HCT116 (cell line): ENCODE measurements at regions not wholly inside any gene's neighbourhood (a gene's known extent, or its start where the extent isn't known, plus 50 kb on each side); places are given as distances from the start of the nearest gene placed in this dataset.

Experiments
- ATAC-seq: fragments of 200-7000 bp; cut with Tn5 transposase; 2 replicates; pipeline ENCODE4 v1.9.1; 2020; ENCODE audit warnings: mild to moderate bottlenecking, moderate library complexity
- BruUV-seq: library from RNA; stranded (reverse); fragments of 400-500 nt; replicated peaks from 2 replicates; lab custom pipeline; 2021; lab: Mats Ljungman, UMichigan
- CTCF ChIA-PET: fragments of 300-600 bp; sonication (Branson Sonifier 250); formaldehyde crosslinking; loops from one replicate; lab custom pipeline; 2021; ENCODE audit warnings: antibody characterized with exemption; lab: Charles Lee
- POLR2A ChIA-PET: fragments of 300-600, 350-600 bp; sonication (Branson Sonifier 250); formaldehyde crosslinking; loops from one replicate; lab custom pipeline; 2021; ENCODE audit warnings: antibody characterized with exemption; lab: Charles Lee
- RAD21 ChIA-PET, 2 experiments: fragments of 300-600 bp; sonication (Branson Sonifier 250); formaldehyde crosslinking; loops; one replicate each; lab custom pipeline; 2023; ENCODE audit warnings: low total read pairs in 2 of 2; ENCODE audit not compliant: uncharacterized antibody in 2 of 2, unreplicated experiment in 2 of 2, low non-redundant PET in 1 of 2; lab: Charles Lee
- DNase-seq: peaks from one replicate; pipeline ENCODE4 v3.0.0-alpha.2; 2010; ENCODE audit warnings: low read depth, low spot score
- H2AFZ ChIP-seq: fragments of 200-600 bp; shearing (Covaris generic), sonication (generic); 2 replicates; pipeline ENCODE4 v1.6.1; 2017; ENCODE audit warnings: low read depth, mixed run types, mixed read lengths, antibody characterized with exemption, low read length; ENCODE audit not compliant: poor library complexity, severe bottlenecking
- H3K27ac ChIP-seq: 2 replicates; pipeline ENCODE4 v1.5.1; 2012; ENCODE audit warnings: low read depth, low read length
- H3K27me3 ChIP-seq: fragments of 200-600 bp; sonication (generic); 2 replicates; pipeline ENCODE4 v1.6.1; 2016; ENCODE audit warnings: mixed run types, low read length, mixed read lengths; ENCODE audit not compliant: insufficient read depth
- H3K36me3 ChIP-seq, 2 experiments: fragments of 200-500 bp in 1 of 2; fragments of 200-600 bp in 1 of 2; sonication (Bioruptor generic) in 1 of 2; sonication (generic) in 1 of 2; 2 replicates each; pipeline versions ENCODE4 v1.5.1 to v1.6.1; 2014 to 2016; ENCODE audit warnings: low read length in 2 of 2, inconsistent platforms in 1 of 2, mixed read lengths in 1 of 2, mixed run types in 1 of 2; ENCODE audit not compliant: insufficient read depth in 2 of 2, control insufficient read depth in 1 of 2
- H3K4me1 ChIP-seq, 2 experiments: fragments of 200-600 bp in 1 of 2; sonication (generic) in 1 of 2; 2 replicates each; pipeline versions ENCODE4 v1.5.1 to v1.6.1; 2012 to 2017; ENCODE audit warnings: low read length in 2 of 2, inconsistent platforms in 1 of 2, mild to moderate bottlenecking in 1 of 2, mixed read lengths in 1 of 2, mixed run types in 1 of 2, moderate library complexity in 1 of 2; ENCODE audit not compliant: insufficient read depth in 2 of 2, control insufficient read depth in 1 of 2
- H3K4me2 ChIP-seq: fragments of 200-600 bp; sonication (generic); 2 replicates; pipeline ENCODE4 v1.6.1; 2017; ENCODE audit warnings: mixed run types, low read length, mixed read lengths
- H3K4me3 ChIP-seq, 2 experiments: fragments of 200-600 bp in 1 of 2; sonication (generic) in 1 of 2; replicated peaks in 1 of 2; 2 replicates each; pipeline ENCODE4 v1.5.1; 2011 to 2016; ENCODE audit warnings: low read length in 2 of 2, control low read depth in 1 of 2, low read depth in 1 of 2, mild to moderate bottlenecking in 1 of 2, mixed read lengths in 1 of 2, mixed run types in 1 of 2
- H3K79me2 ChIP-seq: fragments of 200-600 bp; sonication (generic); 2 replicates; pipeline ENCODE4 v1.6.1; 2017; ENCODE audit warnings: mild to moderate bottlenecking, mixed run types, low read length, moderate library complexity, mixed read lengths; ENCODE audit not compliant: insufficient read depth
- H3K9ac ChIP-seq: fragments of 200-600 bp; sonication (generic); 2 replicates; pipeline ENCODE4 v1.6.1; 2016; ENCODE audit warnings: low read length, mixed read lengths
- H3K9me2 ChIP-seq: fragments of 200-600 bp; sonication (generic), shearing (Covaris generic); 2 replicates; pipeline ENCODE4 v1.6.1; 2017; ENCODE audit warnings: mixed run types, mild to moderate bottlenecking, moderate library complexity; ENCODE audit not compliant: insufficient read depth
- H3K9me3 ChIP-seq, 2 experiments: fragments of 200-500 bp in 1 of 2; fragments of 200-600 bp in 1 of 2; sonication (Bioruptor generic) in 1 of 2; sonication (generic) in 1 of 2; 2 replicates each; pipeline ENCODE4 v1.6.1; 2014 to 2017; ENCODE audit warnings: low read length in 2 of 2, mixed read lengths in 2 of 2, inconsistent platforms in 1 of 2, low read depth in 1 of 2, mild to moderate bottlenecking in 1 of 2, mixed run types in 1 of 2, moderate library complexity in 1 of 2; ENCODE audit not compliant: control insufficient read depth in 1 of 2, insufficient read depth in 1 of 2
- H4K20me1 ChIP-seq: fragments of 200-600 bp; sonication (generic), shearing (Covaris generic); 2 replicates; pipeline ENCODE4 v1.6.1; 2017; ENCODE audit warnings: mixed run types, mild to moderate bottlenecking, moderate library complexity; ENCODE audit not compliant: insufficient read depth
- CBX3 ChIP-seq: IDR thresholded peaks from 2 replicates; pipeline ENCODE4 v1.6.1; 2012; ENCODE audit warnings: low read depth
- CTCF ChIP-seq, 3 experiments: fragments of 200-600 bp in 1 of 3; sonication (generic) in 1 of 3; IDR thresholded peaks in 2 of 3; conservative IDR thresholded peaks in 1 of 3; 2 replicates each; pipeline ENCODE4 v1.5.1; 2012 to 2017; ENCODE audit warnings: low read depth in 2 of 3, low read length in 2 of 3, antibody characterized with exemption in 1 of 3, borderline replicate concordance in 1 of 3, control low read depth in 1 of 3, mild to moderate bottlenecking in 1 of 3, mixed read lengths in 1 of 3, mixed run types in 1 of 3, moderate library complexity in 1 of 3; ENCODE audit not compliant: insufficient read depth in 1 of 3
- EGR1 ChIP-seq: IDR thresholded peaks from 2 replicates; pipeline ENCODE4 v1.6.1; 2012; ENCODE audit warnings: low read depth
- FOSL1 ChIP-seq: IDR thresholded peaks from 2 replicates; pipeline ENCODE4 v1.6.1; 2012; ENCODE audit warnings: low read depth
- JUND ChIP-seq: IDR thresholded peaks from 2 replicates; pipeline ENCODE4 v1.6.1; 2012
- MAX ChIP-seq: IDR thresholded peaks from 2 replicates; pipeline ENCODE4 v1.6.1; 2012
- POLR2AphosphoS5 ChIP-seq: IDR thresholded peaks from 2 replicates; pipeline ENCODE4 v1.6.1; 2011; ENCODE audit warnings: mild to moderate bottlenecking, low read depth, low read length, moderate library complexity
- RAD21 ChIP-seq: IDR thresholded peaks from 2 replicates; pipeline ENCODE4 v1.6.1; 2012; ENCODE audit warnings: low read depth, mild to moderate bottlenecking
- REST ChIP-seq: IDR thresholded peaks from 2 replicates; pipeline ENCODE4 v1.6.1; 2012; ENCODE audit warnings: low read depth
- SIN3A ChIP-seq: IDR thresholded peaks from 2 replicates; pipeline ENCODE4 v1.6.1; 2012; ENCODE audit warnings: low read depth
- TCF7L2 ChIP-seq: IDR thresholded peaks from 2 replicates; pipeline ENCODE4 v1.7.0; 2011; ENCODE audit warnings: borderline replicate concordance, inconsistent platforms; ENCODE audit not compliant: insufficient read depth, insufficient read length; ENCODE audit errors: extremely low read depth
- ZBTB33 ChIP-seq: IDR thresholded peaks from 2 replicates; pipeline ENCODE4 v1.6.1; 2011; ENCODE audit warnings: mild to moderate bottlenecking, low read length, moderate library complexity; ENCODE audit not compliant: insufficient replicate concordance; ENCODE audit errors: extremely low read depth
- ZFX ChIP-seq: fragments of 450-650 bp; IDR thresholded peaks from 2 replicates; pipeline ENCODE4 v1.6.1; 2017
- intact Hi-C: fragments of 100-400 bp; cut with micrococcal nuclease; formaldehyde crosslinking; loops from 2 replicates; pipeline ENCODE4 v1.10.0; 2022

- RAD21 ChIA-PET = no interaction called here
- Histone ChIP-seq H3K9me3 (no peaks in the 10 kb centered on the region), H3K27me3 (no peaks in the 10 kb centered on the region), H3K27ac (no peak overlapping the region), H3K79me2 (no peaks in the 10 kb centered on the region), H3K4me1 (no peaks in the 10 kb centered on the region; a peak in 1 of 4 replicates), H3K4me2 (no peak overlapping the region), H3K36me3 (no peaks in the 10 kb centered on the region), H3K9me2 (no peaks in the 10 kb centered on the region), H3K4me3 (no peak overlapping the region), H2AFZ (no peak overlapping the region), H3K9ac (no peak overlapping the region), H4K20me1 (no peaks in the 10 kb centered on the region)
- POLR2A ChIA-PET = no interaction called here
- ATAC-seq (no peak), DNase-seq (no peak)
- no TSS peak for BruUV-seq
- intact Hi-C loops = no loop called here
- TF ChIP-seq POLR2AphosphoS5 (no peak), JUND (no peak), TCF7L2 (no peak), FOSL1 (no peak), CTCF (IDR thresholded peaks at IDR 0.05 in 2 of 3, conservative IDR thresholded peaks at IDR 0.05 in 1 of 3; ENCODE audit: borderline replicate concordance in 1 of 3, insufficient read depth in 1 of 3, low read depth in 2 of 3, low read length in 2 of 3) (no peak), SIN3A (no peak)
- CTCF ChIA-PET = no interaction called here
These were observed 216.9 kb upstream of the DIO2 start for GRCh38 chr14:80428171-80428570.

- no TSS peak for BruUV-seq
- Histone ChIP-seq H3K27ac (no peak overlapping the region), H3K36me3 (no peaks in the 10 kb centered on the region), H3K79me2 (no peaks in the 10 kb centered on the region), H3K4me1 (no peaks in the 10 kb centered on the region; a peak in 1 of 4 replicates), H3K4me3 (no peak overlapping the region), H3K27me3 (no peaks in the 10 kb centered on the region), H4K20me1 (no peaks in the 10 kb centered on the region), H3K4me2 (no peak overlapping the region), H2AFZ (no peak overlapping the region), H3K9ac (no peak overlapping the region), H3K9me2 (no peaks in the 10 kb centered on the region), H3K9me3 (no peaks in the 10 kb centered on the region)
- ChIA-PET RAD21 (no interaction called here), CTCF (no interaction called here), POLR2A (no interaction called here)
- intact Hi-C loops = no loop called here
- no peak for ATAC-seq
- no peak for DNase-seq
- TF ChIP-seq FOSL1 = no peak
- no peak for TF ChIP-seq JUND
- no peak for TF ChIP-seq ZBTB33
- no peak for TF ChIP-seq RAD21
- no peak for TF ChIP-seq REST
- no peak for TF ChIP-seq ZFX
- TF ChIP-seq TCF7L2 = no peak
- TF ChIP-seq CBX3 = no peak
- TF ChIP-seq EGR1 = no peak
- no peak for TF ChIP-seq MAX
- no peak for TF ChIP-seq POLR2AphosphoS5
These were observed 215.8 kb upstream of the DIO2 start for GRCh38 chr14:80427101-80427500.
